ENCODE measurements at regions not wholly inside any gene's neighbourhood (a gene's known extent, or its start where the extent isn't known, plus 50 kb on each side); places are given as distances from the start of the nearest gene placed in this dataset.
"Not testable (repeated sequence)": the region's sequence is repeated elsewhere in the genome, so short reads cannot be mapped to it uniquely, and the experiment has no call there.

- no peak overlapping the region for H2AFZ ChIP-seq (ENCODE audit: low read depth, low read length)
- no peaks in the 10 kb centered on the region for H3K79me2 ChIP-seq (ENCODE audit: insufficient read depth, low read length)
- no peak for TF ChIP-seq CTCF (IDR thresholded peaks at IDR 0.05; ENCODE audit: borderline replicate concordance, extremely low read depth, low read length, poor library complexity, severe bottlenecking)
- no peak for TF ChIP-seq EZH2 (IDR thresholded peaks at IDR 0.05; ENCODE audit: borderline replicate concordance, low read depth, low read length, severe bottlenecking)
- no peak for ATAC-seq (ENCODE audit: insufficient read depth, low read depth)
- no peaks in the 10 kb centered on the region for H3K27me3 ChIP-seq (ENCODE audit: insufficient read depth, low read length, poor library complexity)
- H3K9ac ChIP-seq (ENCODE audit: low read depth, low read length): no peak overlapping the region
- no peaks in the 10 kb centered on the region for H3K36me3 ChIP-seq (ENCODE audit: insufficient read depth, low read length)
- no peak overlapping the region for H3K27ac ChIP-seq (ENCODE audit: low read length)
- H3K4me2 ChIP-seq (ENCODE audit: insufficient read depth, low read length): no peak overlapping the region
- H3K9me3 ChIP-seq (ENCODE audit: insufficient read depth, low read length, severe bottlenecking): no peaks in the 10 kb centered on the region
- no peak overlapping the region for H3K4me3 ChIP-seq (ENCODE audit: low read depth in 1 of 2, low read length in 2 of 2)
- no peaks in the 10 kb centered on the region for H3K4me1 ChIP-seq (ENCODE audit: insufficient read depth, low read length)
- no peak for DNase-seq
- H4K20me1 ChIP-seq (ENCODE audit: insufficient read depth, low read length): no peaks in the 10 kb centered on the region
These were observed 113.2 kb downstream of the NPTX2 start for GRCh38 chr7:98730326-98730725.

GRCh38 chr7:98731651-98732050 lies 114.6 kb downstream of the NPTX2 start:
- Histone ChIP-seq H2AFZ (ENCODE audit: low read depth, low read length) (no peak overlapping the region), H4K20me1 (ENCODE audit: insufficient read depth, low read length) (no peaks in the 10 kb centered on the region), H3K4me3 (ENCODE audit: low read depth in 1 of 2, low read length in 2 of 2) (no peak overlapping the region), H3K4me2 (ENCODE audit: insufficient read depth, low read length) (no peak overlapping the region), H3K36me3 (ENCODE audit: insufficient read depth, low read length) (no peaks in the 10 kb centered on the region), H3K9me3 (ENCODE audit: insufficient read depth, low read length, severe bottlenecking) (no peaks in the 10 kb centered on the region), H3K27ac (ENCODE audit: low read length) (no peak overlapping the region), H3K27me3 (ENCODE audit: insufficient read depth, low read length, poor library complexity) (no peaks in the 10 kb centered on the region), H3K4me1 (ENCODE audit: insufficient read depth, low read length) (no peaks in the 10 kb centered on the region), H3K79me2 (ENCODE audit: insufficient read depth, low read length) (no peaks in the 10 kb centered on the region), H3K9ac (ENCODE audit: low read depth, low read length) (no peak overlapping the region)
- no peak for TF ChIP-seq CTCF (IDR thresholded peaks at IDR 0.05; ENCODE audit: borderline replicate concordance, extremely low read depth, low read length, poor library complexity, severe bottlenecking)
- TF ChIP-seq EZH2 (IDR thresholded peaks at IDR 0.05; ENCODE audit: borderline replicate concordance, low read depth, low read length, severe bottlenecking): no peak
- DNase-seq: no peak
- ATAC-seq (ENCODE audit: insufficient read depth, low read depth): no peak

- no peak overlapping the region for H3K9ac ChIP-seq (ENCODE audit: low read depth, low read length)
- H3K4me3 ChIP-seq (ENCODE audit: low read depth in 1 of 2, low read length in 2 of 2): no peak overlapping the region
- H3K36me3 ChIP-seq (ENCODE audit: insufficient read depth, low read length): no peaks in the 10 kb centered on the region
- ATAC-seq (ENCODE audit: insufficient read depth, low read depth) (peak; percentile 80), DNase-seq (peak; percentile 55)
- H2AFZ ChIP-seq (ENCODE audit: low read depth, low read length): no peak overlapping the region
- H3K4me2 ChIP-seq (ENCODE audit: insufficient read depth, low read length): no peak overlapping the region
- H3K79me2 ChIP-seq (ENCODE audit: insufficient read depth, low read length): no peaks in the 10 kb centered on the region
- H3K9me3 ChIP-seq (ENCODE audit: insufficient read depth, low read length, severe bottlenecking): no peaks in the 10 kb centered on the region
- H3K4me1 ChIP-seq (ENCODE audit: insufficient read depth, low read length): no peaks in the 10 kb centered on the region
- no peak overlapping the region for H3K27ac ChIP-seq (ENCODE audit: low read length)
- H4K20me1 ChIP-seq (ENCODE audit: insufficient read depth, low read length): no peaks in the 10 kb centered on the region
- no peaks in the 10 kb centered on the region for H3K27me3 ChIP-seq (ENCODE audit: insufficient read depth, low read length, poor library complexity)
- TF ChIP-seq EZH2 (IDR thresholded peaks at IDR 0.05; ENCODE audit: borderline replicate concordance, low read depth, low read length, severe bottlenecking): no peak
- TF ChIP-seq CTCF (IDR thresholded peaks at IDR 0.05; ENCODE audit: borderline replicate concordance, extremely low read depth, low read length, poor library complexity, severe bottlenecking): peak; percentile 78
These were observed 116.0 kb downstream of the NPTX2 start for GRCh38 chr7:98733036-98733435.

- no peaks in the 10 kb centered on the region for H3K79me2 ChIP-seq (ENCODE audit: insufficient read depth, low read length)
- no peaks in the 10 kb centered on the region for H3K27me3 ChIP-seq (ENCODE audit: insufficient read depth, low read length, poor library complexity)
- DNase-seq (no peak), ATAC-seq (ENCODE audit: insufficient read depth, low read depth) (no peak)
- no peak overlapping the region for H3K27ac ChIP-seq (ENCODE audit: low read length)
- TF ChIP-seq CTCF (IDR thresholded peaks at IDR 0.05; ENCODE audit: borderline replicate concordance, extremely low read depth, low read length, poor library complexity, severe bottlenecking): no peak
- no peak for TF ChIP-seq EZH2 (IDR thresholded peaks at IDR 0.05; ENCODE audit: borderline replicate concordance, low read depth, low read length, severe bottlenecking)
- H3K4me2 ChIP-seq (ENCODE audit: insufficient read depth, low read length): no peak overlapping the region
- H3K4me3 ChIP-seq (ENCODE audit: low read depth in 1 of 2, low read length in 2 of 2): no peak overlapping the region
- no peak overlapping the region for H3K9ac ChIP-seq (ENCODE audit: low read depth, low read length)
- no peak overlapping the region for H2AFZ ChIP-seq (ENCODE audit: low read depth, low read length)
- H3K9me3 ChIP-seq (ENCODE audit: insufficient read depth, low read length, severe bottlenecking): no peaks in the 10 kb centered on the region
- no peaks in the 10 kb centered on the region for H4K20me1 ChIP-seq (ENCODE audit: insufficient read depth, low read length)
- H3K36me3 ChIP-seq (ENCODE audit: insufficient read depth, low read length): no peaks in the 10 kb centered on the region
- H3K4me1 ChIP-seq (ENCODE audit: insufficient read depth, low read length): no peaks in the 10 kb centered on the region
These were observed 118.7 kb downstream of the NPTX2 start for GRCh38 chr7:98735801-98736200.

- H4K20me1 ChIP-seq (ENCODE audit: insufficient read depth, low read length); H3K9ac ChIP-seq (ENCODE audit: low read depth, low read length); H3K79me2 ChIP-seq (ENCODE audit: insufficient read depth, low read length); H3K27me3 ChIP-seq (ENCODE audit: insufficient read depth, low read length, poor library complexity); H3K27ac ChIP-seq (ENCODE audit: low read length); H3K9me3 ChIP-seq (ENCODE audit: insufficient read depth, low read length, severe bottlenecking); H3K4me2 ChIP-seq (ENCODE audit: insufficient read depth, low read length); H3K36me3 ChIP-seq (ENCODE audit: insufficient read depth, low read length); H3K4me3 ChIP-seq (ENCODE audit: low read depth in 1 of 2, low read length in 2 of 2); DNase-seq; H2AFZ ChIP-seq (ENCODE audit: low read depth, low read length); ATAC-seq (ENCODE audit: insufficient read depth, low read depth); H3K4me1 ChIP-seq (ENCODE audit: insufficient read depth, low read length): not testable (repeated sequence)
These were observed 119.4 kb downstream of the NPTX2 start for GRCh38 chr7:98736461-98736860.
